ENCODE measurements at regions not wholly inside any gene's neighbourhood (a gene's known extent, or its start where the extent isn't known, plus 50 kb on each side); places are given as distances from the start of the nearest gene placed in this dataset.
"Not testable (repeated sequence)": the region's sequence is repeated elsewhere in the genome, so short reads cannot be mapped to it uniquely, and the experiment has no call there.

- DNase-seq (ENCODE audit: low spot score), result no peak
These were observed 150.4 kb upstream of the NXPH2 start for GRCh38 chr2:138930571-138930970.

- DNase-seq (ENCODE audit: low spot score), result no peak
These were observed 148.3 kb upstream of the NXPH2 start for GRCh38 chr2:138928374-138929021.

DNA sequence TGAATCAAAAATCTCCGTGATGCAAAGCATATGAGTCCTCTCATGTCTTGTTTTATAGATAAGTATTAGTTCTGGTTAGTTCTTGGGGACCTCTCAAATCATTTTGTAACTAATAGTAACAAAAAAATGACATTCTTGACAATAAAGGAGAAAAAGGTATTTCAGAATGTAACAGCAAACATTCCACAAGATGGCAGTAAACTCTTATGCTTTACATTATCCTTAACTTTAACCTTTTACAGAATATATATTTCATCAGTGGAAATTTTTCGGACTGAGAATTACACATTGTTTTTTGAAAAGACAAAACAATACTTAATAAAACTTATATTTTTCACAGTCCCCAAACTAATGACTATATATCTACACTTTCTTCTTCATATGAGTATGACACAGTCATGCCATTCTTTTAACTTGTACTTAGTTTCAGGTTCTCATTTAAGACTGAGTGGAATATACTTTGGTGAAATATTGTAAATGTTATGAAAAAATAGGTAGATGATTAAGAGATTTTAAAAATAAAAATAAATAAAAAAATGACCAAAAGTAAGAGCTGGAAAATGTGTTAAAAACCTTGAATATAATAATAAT, 142.9 kb upstream of the NXPH2 start:
- DNase-seq (ENCODE audit: low spot score), result peak; percentile 17

GRCh38 chr2:138919120-138919747, 139.0 kb upstream of the NXPH2 start:
- no peak for DNase-seq (ENCODE audit: low spot score)

DNA sequence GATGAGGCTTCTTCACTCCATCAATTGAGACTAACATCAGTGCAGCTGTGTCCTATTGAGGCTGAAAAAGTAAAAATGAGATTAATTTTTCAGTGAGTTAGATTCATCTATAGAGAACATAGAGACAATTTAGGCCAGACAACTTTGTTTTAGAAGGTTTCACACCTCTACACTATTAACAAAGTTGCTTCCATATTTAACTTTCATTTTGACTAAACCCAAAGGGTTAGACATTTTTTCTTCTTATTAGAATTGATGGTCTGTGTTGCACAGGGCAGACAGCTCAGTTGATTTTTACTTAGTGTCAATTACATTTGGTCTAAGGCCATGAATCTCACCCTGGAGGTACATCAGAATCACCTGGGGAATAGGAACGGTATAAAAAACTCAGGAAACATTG, 130.2 kb upstream of the NXPH2 start:
- no peak for DNase-seq (ENCODE audit: low spot score)

- DNase-seq (ENCODE audit: low spot score), result no peak
These were observed 126.4 kb upstream of the NXPH2 start for GRCh38 chr2:138906549-138906948.

- no peak for DNase-seq (ENCODE audit: low spot score)
These were observed 122.2 kb upstream of the NXPH2 start for GRCh38 chr2:138902239-138902871.

DNA sequence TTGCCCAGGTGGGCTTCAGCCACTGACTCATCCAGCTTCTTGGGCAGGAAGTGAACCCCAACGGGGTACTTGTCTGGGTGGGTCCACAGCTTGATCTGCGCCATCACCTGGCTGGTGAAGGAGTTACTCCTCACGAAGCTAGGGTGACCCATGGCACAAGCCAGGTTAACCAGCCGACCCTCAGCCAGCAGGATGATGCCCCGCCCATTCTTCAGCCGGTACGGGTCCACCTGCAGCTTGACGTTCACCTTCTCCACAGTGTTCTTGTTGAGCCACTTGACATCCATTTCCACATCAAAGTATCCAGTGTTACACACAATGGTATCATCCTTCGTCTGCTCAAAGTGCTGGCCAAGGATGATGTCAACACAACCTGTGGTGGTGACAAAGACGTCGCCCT, 121.3 kb upstream of the NXPH2 start:
- no peak for DNase-seq (ENCODE audit: low spot score)

DNA sequence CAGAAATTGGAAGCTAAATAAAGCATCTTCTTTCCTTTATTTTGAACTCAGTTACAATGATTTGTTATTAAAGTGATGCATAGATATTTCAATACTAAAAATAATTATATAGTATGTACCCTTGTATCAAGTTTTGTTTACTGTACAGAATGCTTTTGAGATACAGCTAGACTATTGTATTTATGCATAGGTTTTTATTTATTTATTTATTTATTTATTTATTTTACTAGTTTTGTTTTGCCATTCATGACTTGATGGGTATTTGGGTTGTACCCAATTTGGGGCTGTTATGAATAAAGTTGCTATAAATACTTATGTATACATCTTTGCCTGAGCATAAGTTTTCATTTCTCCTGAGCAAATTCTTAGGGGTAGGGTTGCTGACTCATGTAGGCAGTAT, 118.7 kb upstream of the NXPH2 start:
- DNase-seq (ENCODE audit: low spot score), result no peak

- DNase-seq (ENCODE audit: low spot score), result no peak
These were observed 117.1 kb upstream of the NXPH2 start for GRCh38 chr2:138897274-138897673.

DNA sequence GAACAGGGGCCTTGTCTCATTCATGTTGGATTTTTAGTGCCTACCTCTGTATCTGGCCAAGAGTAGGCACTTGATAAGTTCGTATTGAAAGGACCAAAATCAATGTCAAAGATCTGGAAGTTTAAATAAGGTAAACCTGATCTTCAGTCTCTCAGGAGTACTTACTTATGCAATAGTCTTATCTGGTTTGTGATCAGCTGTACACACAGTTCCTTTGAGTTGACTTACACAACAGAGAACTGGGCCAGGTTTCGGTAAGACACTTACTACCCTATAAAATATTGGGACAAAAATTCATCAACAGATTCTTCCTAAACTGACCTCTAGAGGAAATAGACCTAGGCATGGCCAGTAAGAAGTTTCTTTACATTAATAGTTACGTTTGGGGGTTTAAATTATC, 113.6 kb upstream of the NXPH2 start:
- no peak for DNase-seq (ENCODE audit: low spot score)

GRCh38 chr2:138881126-138881525, 100.9 kb upstream of the NXPH2 start:
- DNase-seq (ENCODE audit: low spot score), result no peak

DNA sequence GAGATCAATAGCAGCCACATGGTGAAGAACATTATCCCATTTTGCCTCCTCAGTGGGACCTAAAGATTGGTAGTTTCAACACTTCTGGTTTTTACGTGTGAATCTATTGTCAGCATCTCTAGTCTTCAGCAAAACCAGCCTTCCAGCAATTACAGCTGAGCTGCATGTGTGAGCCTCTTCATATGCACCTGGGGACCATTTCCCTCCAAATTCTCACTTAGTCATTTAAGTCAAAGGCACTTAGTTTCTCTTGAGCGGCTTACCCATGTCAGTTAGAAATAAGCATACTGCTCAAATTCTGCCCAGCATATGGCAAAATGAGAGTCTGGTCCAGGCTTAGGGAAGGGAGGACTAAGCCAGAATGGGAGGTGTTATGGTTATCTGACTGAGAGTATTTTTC, 99.7 kb upstream of the NXPH2 start:
- DNase-seq (ENCODE audit: low spot score), result no peak

DNA sequence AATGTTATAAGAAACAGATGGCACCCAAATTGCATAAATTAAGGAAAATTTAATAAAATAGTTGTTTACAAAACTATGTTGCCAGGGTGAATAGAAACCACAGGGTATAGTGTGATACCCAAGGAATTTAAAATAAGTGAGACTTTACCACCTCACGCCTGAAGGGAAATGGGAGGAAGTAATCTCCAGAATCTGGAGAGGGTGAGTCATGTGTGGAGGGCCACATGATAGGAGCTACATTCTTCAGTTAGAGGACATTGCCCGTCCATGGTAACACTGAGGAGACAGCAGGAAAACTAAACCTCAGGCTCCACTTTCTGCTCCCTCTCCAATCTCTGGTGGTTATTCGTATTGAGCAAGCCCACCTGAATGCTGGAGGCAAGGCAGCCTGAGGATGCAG, 97.2 kb upstream of the NXPH2 start:
- no peak for DNase-seq (ENCODE audit: low spot score)

- no peak for DNase-seq (ENCODE audit: low spot score)
These were observed 94.1 kb upstream of the NXPH2 start for GRCh38 chr2:138874251-138874650.

- not testable (repeated sequence) for DNase-seq (ENCODE audit: low spot score)
These were observed 91.9 kb upstream of the NXPH2 start for GRCh38 chr2:138872116-138872515.

DNA sequence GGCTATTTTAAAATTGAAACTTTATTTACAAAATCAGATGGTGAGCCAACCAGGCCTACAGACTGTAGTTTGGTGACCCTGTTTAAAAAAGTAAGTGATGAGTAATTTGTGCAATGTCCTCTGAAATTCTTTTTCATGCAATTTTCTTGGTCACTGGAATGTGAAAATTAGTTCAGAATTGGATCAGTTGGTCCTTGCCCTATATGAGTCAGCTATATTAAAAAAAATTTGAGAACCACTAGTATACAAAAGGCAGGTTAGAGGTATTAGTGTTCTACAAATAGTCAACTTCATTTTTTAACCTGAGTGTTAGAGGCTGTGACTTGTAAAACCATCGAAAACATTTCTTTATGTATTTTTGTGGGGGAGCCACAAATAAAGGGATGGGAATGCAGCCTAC, 91.1 kb upstream of the NXPH2 start:
- DNase-seq (ENCODE audit: low spot score), result no peak

DNA sequence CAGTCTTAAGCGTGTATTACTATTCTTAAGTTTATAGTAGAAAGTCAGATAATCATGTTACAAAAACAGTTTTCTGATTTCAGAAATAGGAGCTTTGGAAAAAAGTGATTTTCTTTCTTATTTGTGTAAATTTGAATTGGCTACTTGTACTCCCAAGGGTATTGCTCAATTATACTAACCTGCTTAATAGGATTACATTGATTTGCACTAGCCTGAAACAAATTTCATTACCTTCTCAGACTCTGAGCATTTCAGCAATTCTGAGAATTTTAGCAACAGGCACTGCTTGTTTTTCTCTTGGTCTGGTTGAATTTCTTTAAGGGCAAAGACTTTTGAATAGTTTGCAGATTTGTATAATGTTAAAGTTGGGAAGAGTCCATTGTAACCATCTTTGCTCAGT, 87.2 kb upstream of the NXPH2 start:
- no peak for DNase-seq (ENCODE audit: low spot score)

- no peak for DNase-seq (ENCODE audit: low spot score)
These were observed 86.6 kb upstream of the NXPH2 start for GRCh38 chr2:138866797-138867196.

GRCh38 chr2:138853761-138854160, 73.6 kb upstream of the NXPH2 start:
- DNase-seq (ENCODE audit: low spot score), result no peak

DNA sequence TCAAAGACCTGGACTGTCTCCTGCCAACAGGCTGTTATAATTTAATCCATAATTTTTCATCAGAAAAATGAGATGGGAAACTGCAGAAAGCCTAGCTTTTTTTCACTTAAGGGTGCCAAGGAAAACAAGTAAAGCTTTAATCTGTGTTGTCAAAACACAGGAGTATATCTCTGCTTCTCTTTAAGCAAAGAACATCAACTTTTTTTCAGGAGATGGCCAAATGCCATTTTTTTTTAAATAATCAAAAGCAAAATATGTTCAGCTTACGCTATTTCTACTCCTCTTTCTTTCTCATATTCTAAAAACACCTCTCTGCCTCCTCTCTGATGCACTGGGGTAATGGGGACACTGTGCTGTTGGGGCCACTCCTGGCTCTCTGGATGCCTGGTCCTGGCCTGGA, 73.1 kb upstream of the NXPH2 start:
- DNase-seq (ENCODE audit: low spot score), result no peak

DNA sequence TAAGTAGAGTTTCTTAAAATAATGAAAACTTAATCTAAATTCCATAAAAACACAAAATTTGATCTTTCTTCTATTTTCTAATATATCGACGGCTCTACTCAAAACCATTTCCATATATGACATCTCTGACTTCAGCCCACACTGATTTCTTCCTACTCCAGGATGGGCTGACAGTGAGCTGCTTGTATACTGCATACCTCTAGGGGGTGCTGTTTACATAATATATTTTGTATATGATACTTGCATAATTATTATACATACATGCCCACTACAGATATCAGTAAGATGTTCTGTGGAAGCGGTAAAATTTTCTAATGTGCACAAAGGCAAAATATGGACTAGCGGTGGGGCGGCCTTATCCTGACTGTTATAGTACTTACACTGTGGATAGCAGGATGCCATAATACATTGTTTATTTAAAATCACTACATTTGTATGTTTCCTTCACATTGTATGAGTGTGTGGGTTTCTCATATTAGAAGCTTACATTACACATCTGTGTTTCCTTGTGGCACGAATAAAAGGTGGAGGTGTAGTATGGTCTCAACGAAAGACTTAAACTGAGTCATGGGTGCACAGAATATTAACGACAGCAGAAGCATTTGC, 66.1 kb upstream of the NXPH2 start:
- DNase-seq (ENCODE audit: low spot score), result peak; percentile 43

DNA sequence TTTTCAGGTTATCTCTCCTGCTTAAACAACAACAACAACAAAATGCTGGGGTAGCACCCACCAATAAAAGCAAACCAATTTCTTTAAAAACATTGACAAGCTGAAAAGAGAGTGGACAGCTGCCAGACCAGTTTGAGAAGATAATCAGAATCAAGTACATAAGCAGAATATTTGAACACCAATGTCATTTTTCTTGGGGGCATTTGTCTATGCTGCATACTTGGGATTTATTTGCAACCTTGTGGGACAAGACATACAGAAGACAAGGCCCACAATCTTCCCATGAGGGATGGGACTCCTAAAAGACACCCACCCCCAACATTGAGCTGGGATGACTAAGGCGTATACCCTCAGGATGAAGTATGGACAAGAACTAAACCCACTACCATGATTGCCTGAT, 62.2 kb upstream of the NXPH2 start:
- no peak for DNase-seq (ENCODE audit: low spot score)

Measured in GM03348 (cell line).